Lower leg skin (tissue), 4 donors: ENCODE measurements at regions not wholly inside any gene's neighbourhood (a gene's known extent, or its start where the extent isn't known, plus 50 kb on each side); places are given as distances from the start of the nearest gene placed in this dataset.

Source experiments
- DNase-seq, 2 donors: peaks; one replicate each; pipeline ENCODE4 v3.0.0-alpha.2; 2019; ENCODE audit warnings: low spot score in 2 of 2
- H3K4me3 ChIP-seq: fragments of 200-600 bp; sonication (generic); 2 replicates; pipeline ENCODE4 v1.5.1; 2017; ENCODE audit warnings: mild to moderate bottlenecking, low read depth; ENCODE audit not compliant: poor library complexity, severe bottlenecking
- POLR2A ChIP-seq, 2 donors: fragments of 450-650 bp; IDR thresholded peaks; one replicate each; pipeline ENCODE4 v1.6.1; 2016 to 2017; ENCODE audit warnings: antibody characterized with exemption in 2 of 2, mild to moderate bottlenecking in 1 of 2, moderate library complexity in 1 of 2
- WGBS, 2 donors: methylation state at CpG; one replicate each; pipeline ENCODE4 v1.1.5; 2018; 5-methylcytosine and 5-hydroxymethylcytosine counted together
- intact Hi-C: fragments of 100-400 bp; cut with DNase I; formaldehyde crosslinking; loops from one replicate; pipeline ENCODE4 v1.15.0; 2023; ENCODE audit warnings: low total_unique reads
- TF ChIP-seq, protein P1 (sequence below), 3 donors: fragments of 450-650 bp; IDR thresholded peaks; one replicate each; pipeline ENCODE4 v1.5.1; 2016; ENCODE audit warnings: antibody characterized with exemption in 3 of 3, mild to moderate bottlenecking in 3 of 3, moderate library complexity in 2 of 3

DNA sequence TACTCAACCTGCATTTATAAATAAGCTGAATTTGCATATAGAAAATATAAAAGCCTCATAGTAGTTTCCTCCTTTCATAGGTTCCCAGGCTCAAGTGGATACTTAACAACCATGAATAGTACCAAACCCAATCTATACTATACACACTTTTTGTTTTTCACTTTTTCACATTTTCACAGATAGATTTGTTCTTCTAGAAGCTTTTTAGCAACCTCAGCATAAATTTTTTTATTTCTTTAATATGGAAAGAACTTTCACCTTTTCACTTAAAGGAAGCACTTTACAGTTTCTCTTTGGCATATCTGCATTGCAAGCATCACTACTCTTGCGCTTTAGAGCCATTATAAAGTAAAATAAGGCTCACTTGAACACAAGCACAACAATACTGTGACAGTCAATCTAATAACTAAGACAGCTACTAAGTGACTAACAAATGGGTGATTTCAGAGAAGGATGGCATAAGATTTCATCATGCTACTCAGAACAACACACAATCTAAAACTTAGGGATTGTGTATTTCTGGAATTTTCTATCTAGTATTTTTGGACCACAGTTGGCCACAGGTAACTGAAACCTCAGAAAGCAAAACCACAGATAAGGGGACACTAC lies 1063.6 kb downstream of the FAM181B start:
- 91% methylated on average over 1 of the region's 1 CpG for WGBS, 2 donors
- intact Hi-C loops: no loop called here
- DNase-seq: no peak
- no peak overlapping the region for H3K4me3 ChIP-seq
- TF ChIP-seq, protein P1, sequence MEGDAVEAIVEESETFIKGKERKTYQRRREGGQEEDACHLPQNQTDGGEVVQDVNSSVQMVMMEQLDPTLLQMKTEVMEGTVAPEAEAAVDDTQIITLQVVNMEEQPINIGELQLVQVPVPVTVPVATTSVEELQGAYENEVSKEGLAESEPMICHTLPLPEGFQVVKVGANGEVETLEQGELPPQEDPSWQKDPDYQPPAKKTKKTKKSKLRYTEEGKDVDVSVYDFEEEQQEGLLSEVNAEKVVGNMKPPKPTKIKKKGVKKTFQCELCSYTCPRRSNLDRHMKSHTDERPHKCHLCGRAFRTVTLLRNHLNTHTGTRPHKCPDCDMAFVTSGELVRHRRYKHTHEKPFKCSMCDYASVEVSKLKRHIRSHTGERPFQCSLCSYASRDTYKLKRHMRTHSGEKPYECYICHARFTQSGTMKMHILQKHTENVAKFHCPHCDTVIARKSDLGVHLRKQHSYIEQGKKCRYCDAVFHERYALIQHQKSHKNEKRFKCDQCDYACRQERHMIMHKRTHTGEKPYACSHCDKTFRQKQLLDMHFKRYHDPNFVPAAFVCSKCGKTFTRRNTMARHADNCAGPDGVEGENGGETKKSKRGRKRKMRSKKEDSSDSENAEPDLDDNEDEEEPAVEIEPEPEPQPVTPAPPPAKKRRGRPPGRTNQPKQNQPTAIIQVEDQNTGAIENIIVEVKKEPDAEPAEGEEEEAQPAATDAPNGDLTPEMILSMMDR (IDR thresholded peaks at IDR 0.05): no peak
- TF ChIP-seq POLR2A (IDR thresholded peaks at IDR 0.05): no peak

DNA sequence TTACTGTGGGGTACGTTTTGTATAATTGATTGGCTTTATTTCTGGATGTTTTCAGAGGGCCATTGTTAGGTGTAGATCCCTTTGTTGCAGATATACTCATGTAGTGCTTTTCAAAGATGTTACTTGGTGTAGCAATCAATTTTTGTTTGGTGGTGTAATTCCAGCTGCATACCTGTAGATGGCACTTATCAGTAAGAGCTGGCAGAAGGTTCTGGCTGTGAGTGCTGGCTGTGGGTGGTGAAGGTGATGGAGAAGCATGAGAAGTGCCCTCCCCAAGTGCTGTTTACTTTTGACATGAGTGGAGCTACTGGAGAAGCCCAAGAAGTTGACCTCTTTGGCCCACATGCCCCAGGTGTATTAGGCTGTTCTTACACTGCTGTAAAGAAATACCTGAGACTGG lies 1074.9 kb downstream of the FAM181B start:
- 53 to 70% methylated on average over 1 of the region's 1 CpG for WGBS, 2 donors
- TF ChIP-seq, protein P1 (IDR thresholded peaks at IDR 0.05): no peak
- no peak for TF ChIP-seq POLR2A (IDR thresholded peaks at IDR 0.05)
- DNase-seq: no peak
- H3K4me3 ChIP-seq: no peak overlapping the region
- intact Hi-C loops: no loop called here

DNA sequence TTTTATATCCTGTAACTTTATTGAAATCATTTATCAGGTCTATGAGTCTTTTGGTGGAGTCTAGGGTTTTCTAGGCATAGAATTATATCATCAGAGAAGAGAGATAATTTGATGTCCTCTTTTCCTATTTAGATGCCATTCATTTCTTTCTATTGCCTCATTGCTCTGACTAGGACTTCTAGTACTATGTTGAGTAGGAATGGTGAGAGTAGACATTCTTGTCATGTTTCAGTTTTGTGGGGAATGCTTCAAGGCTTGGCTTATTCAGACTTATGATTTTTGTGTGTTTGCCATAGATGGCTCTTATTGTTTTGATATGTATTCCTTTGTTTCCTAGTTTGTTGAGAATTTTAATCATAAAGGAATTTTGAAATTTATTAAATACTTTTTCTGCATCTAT lies 1078.3 kb downstream of the FAM181B start:
- intact Hi-C loops: no loop called here
- TF ChIP-seq POLR2A (IDR thresholded peaks at IDR 0.05): no peak
- no peak for DNase-seq
- no peak overlapping the region for H3K4me3 ChIP-seq

DNA sequence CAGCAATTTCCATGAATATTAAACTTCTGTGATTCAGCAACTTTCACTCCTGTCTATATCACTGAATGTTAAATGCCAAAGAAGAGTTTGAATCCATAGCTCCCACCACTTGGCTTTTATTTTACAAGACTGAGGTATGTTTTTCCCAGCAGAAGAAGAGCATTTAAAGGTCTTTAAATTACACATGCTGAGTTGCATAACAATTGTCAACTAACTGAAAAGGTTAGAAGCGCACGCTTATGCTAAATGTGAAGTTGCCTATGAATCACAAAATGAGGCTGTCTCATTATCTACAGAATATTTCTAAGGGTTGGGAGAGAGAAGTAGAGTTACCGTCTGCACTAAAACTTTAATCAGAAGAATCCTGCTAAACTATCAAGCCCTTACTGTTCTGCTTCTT lies 1086.3 kb downstream of the FAM181B start:
- WGBS, 2 donors: 54 to 64% methylated on average over 3 of the region's 3 CpGs
- DNase-seq: no peak
- TF ChIP-seq POLR2A (IDR thresholded peaks at IDR 0.05): no peak
- TF ChIP-seq, protein P1 (IDR thresholded peaks at IDR 0.05): no peak
- intact Hi-C loops: loop anchor here (10.0 kb wide), 1 partner anchor 1047 kb away; no protein-coding TSS in a partner anchor
- no peak overlapping the region for H3K4me3 ChIP-seq

DNA sequence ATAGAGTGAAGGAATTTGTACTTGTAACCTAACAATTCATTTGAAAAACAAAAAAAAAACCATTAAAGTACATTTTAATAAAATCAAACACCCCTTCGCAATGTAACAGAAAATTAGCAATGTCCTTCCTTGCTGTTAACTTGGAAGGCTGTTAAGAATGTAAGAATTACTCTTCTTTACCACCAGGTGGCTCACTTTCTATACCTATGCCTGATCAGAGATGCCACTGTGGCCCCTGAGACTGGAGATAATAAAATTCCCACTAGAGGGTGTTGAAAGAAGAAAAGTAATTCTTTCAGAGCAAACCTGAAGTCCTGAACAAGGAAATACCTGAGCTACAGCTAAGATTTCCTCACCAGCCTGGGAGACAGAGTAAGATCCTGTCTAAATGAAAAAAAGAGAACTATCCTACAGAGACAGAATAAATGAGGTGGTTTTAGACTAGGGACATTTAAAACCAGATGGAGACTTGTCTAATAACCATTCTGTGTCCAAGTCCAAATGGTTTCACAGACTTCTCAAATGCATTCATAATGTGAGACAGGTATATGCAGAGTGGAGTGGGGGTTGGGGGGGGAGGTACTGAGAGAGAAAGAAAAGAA lies 1089.3 kb downstream of the FAM181B start:
- DNase-seq: no peak
- TF ChIP-seq, protein P1 (IDR thresholded peaks at IDR 0.05): no peak
- no peak for TF ChIP-seq POLR2A (IDR thresholded peaks at IDR 0.05)
- WGBS, 2 donors: 53 to 68% methylated on average over 1 of the region's 1 CpG
- no peak overlapping the region for H3K4me3 ChIP-seq
- intact Hi-C loops: loop anchor here (10.0 kb wide), 1 partner anchor 1050 kb away; no protein-coding TSS in a partner anchor

DNA sequence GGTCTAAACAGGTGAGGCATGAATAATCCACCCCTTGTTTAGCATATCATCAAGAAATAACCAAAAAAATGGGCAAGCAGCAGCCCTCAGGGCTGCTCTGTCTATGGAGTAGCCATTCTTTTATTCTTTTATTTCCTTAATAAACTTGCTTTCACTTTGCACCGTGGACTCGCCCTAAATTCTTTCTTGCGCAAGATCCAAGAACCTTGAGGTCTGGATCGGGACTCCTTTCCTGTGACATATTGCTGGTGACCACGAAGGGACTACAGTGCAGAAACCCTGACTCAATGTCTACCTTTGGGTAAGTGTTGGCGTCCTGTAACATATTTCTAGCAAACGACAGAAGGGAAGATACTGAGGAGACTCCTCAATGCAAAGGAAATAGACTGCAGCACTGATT lies 1099.2 kb downstream of the FAM181B start:
- TF ChIP-seq, protein P1 (IDR thresholded peaks at IDR 0.05): no peak
- no peak for TF ChIP-seq POLR2A (IDR thresholded peaks at IDR 0.05)
- intact Hi-C loops: no loop called here
- no peak for DNase-seq
- WGBS, 2 donors: 88 to 91% methylated on average over 7 of the region's 7 CpGs
- no peak overlapping the region for H3K4me3 ChIP-seq
